WERI-Rb-1 (cell line): ENCODE measurements at regions not wholly inside any gene's neighbourhood (a gene's known extent, or its start where the extent isn't known, plus 50 kb on each side); places are given as distances from the start of the nearest gene placed in this dataset.
A peak's percentile ranks its signal among the peaks of the same experiment; 100 is the strongest.

Experiments
- DNase-seq: peaks from one replicate; pipeline ENCODE4 v3.0.0-alpha.2; 2020
- H3K27ac ChIP-seq: fragments of 250-450 bp; sonication (Bioruptor Pico); 2 replicates; pipeline ENCODE4 v1.5.1; 2020; ENCODE audit warnings: mild to moderate bottlenecking, moderate library complexity
- H3K27me3 ChIP-seq: fragments of 250-450 bp; sonication (Bioruptor Pico); 2 replicates; pipeline ENCODE4 v1.5.1; 2021; ENCODE audit warnings: mild to moderate bottlenecking, low read depth, moderate library complexity; ENCODE audit not compliant: insufficient read depth, severe bottlenecking
- H3K36me3 ChIP-seq: fragments of 250-450 bp; sonication (Bioruptor Pico); 2 replicates; pipeline ENCODE4 v1.5.1; 2020; ENCODE audit warnings: mild to moderate bottlenecking, moderate library complexity
- H3K4me3 ChIP-seq: 2 replicates; pipeline ENCODE4 v1.5.1; 2011; ENCODE audit warnings: low read depth, mild to moderate bottlenecking, control low read depth, low read length
- H3K9me3 ChIP-seq: fragments of 250-450 bp; sonication (Bioruptor Pico); 2 replicates; pipeline ENCODE4 v1.5.1; 2021; ENCODE audit warnings: mild to moderate bottlenecking, moderate library complexity; ENCODE audit not compliant: severe bottlenecking
- CTCF ChIP-seq: IDR thresholded peaks from 2 replicates; pipeline ENCODE4 v1.5.1; 2011; ENCODE audit warnings: low read depth, mild to moderate bottlenecking, control low read depth, inconsistent platforms, low read length

- Histone ChIP-seq H3K9me3 (no peaks in the 10 kb centered on the region), H3K27ac (no peak overlapping the region), H3K4me3 (no peak overlapping the region), H3K36me3 (no peaks in the 10 kb centered on the region), H3K27me3 (no peaks in the 10 kb centered on the region)
- no peak for DNase-seq
- no peak for TF ChIP-seq CTCF
Observed at GRCh38 chr3:139774560-139775302, 97.0 kb upstream of the NMNAT3 start.

GRCh38 chr3:139772539-139773500, 95.0 kb upstream of the NMNAT3 start:
- no peaks in the 10 kb centered on the region for H3K27me3 ChIP-seq
- no peak overlapping the region for H3K4me3 ChIP-seq
- no peaks in the 10 kb centered on the region for H3K36me3 ChIP-seq
- no peak overlapping the region for H3K27ac ChIP-seq
- H3K9me3 ChIP-seq: no peaks in the 10 kb centered on the region
- DNase-seq: no peak
- no peak for TF ChIP-seq CTCF

GRCh38 chr3:139771331-139771730, 93.6 kb upstream of the NMNAT3 start:
- no peak overlapping the region for H3K4me3 ChIP-seq
- no peaks in the 10 kb centered on the region for H3K27me3 ChIP-seq
- H3K27ac ChIP-seq: no peak overlapping the region
- peak; percentile 57 for DNase-seq
- no peaks in the 10 kb centered on the region for H3K36me3 ChIP-seq
- no peaks in the 10 kb centered on the region for H3K9me3 ChIP-seq
- no peak for TF ChIP-seq CTCF

- no peaks in the 10 kb centered on the region for H3K9me3 ChIP-seq
- H3K36me3 ChIP-seq: no peaks in the 10 kb centered on the region
- no peak for TF ChIP-seq CTCF
Observed at GRCh38 chr3:139770577-139770976, 92.8 kb upstream of the NMNAT3 start.

GRCh38 chr3:139769796-139770195, 92.0 kb upstream of the NMNAT3 start:
- H3K4me3 ChIP-seq: no peak overlapping the region
- TF ChIP-seq CTCF: no peak
- no peaks in the 10 kb centered on the region for H3K9me3 ChIP-seq
- H3K27me3 ChIP-seq: no peaks in the 10 kb centered on the region
- DNase-seq: no peak
- no peak overlapping the region for H3K27ac ChIP-seq
- H3K36me3 ChIP-seq: no peaks in the 10 kb centered on the region

More at GRCh38 chr3:139770577-139770976, 92.8 kb upstream of the NMNAT3 start:
- no peak overlapping the region for H3K4me3 ChIP-seq
- no peak overlapping the region for H3K27ac ChIP-seq
- no peak for DNase-seq
- H3K27me3 ChIP-seq: no peaks in the 10 kb centered on the region
